Astrocyte of the cerebellum (primary cell): ENCODE measurements at regions not wholly inside any gene's neighbourhood (a gene's known extent, or its start where the extent isn't known, plus 50 kb on each side); places are given as distances from the start of the nearest gene placed in this dataset.

Experiments used
- DNase-seq: peaks from one replicate; pipeline ENCODE4 v3.0.0-alpha.2; 2011; ENCODE audit warnings: low read depth
- H3K4me3 ChIP-seq: 2 replicates; pipeline ENCODE4 v1.5.1; 2011; ENCODE audit warnings: mild to moderate bottlenecking, low read depth, low read length, moderate library complexity
- in situ Hi-C: cut with HindIII; loops from 2 replicates; pipeline ENCODE4 v1.10.0; 2017; ENCODE audit warnings: low sequenced_read_pairs
- TF ChIP-seq, protein P1 (sequence below): IDR thresholded peaks from 2 replicates; pipeline ENCODE4 v1.5.1; 2012; ENCODE audit warnings: low read length, low read depth, moderate library complexity, mild to moderate bottlenecking; ENCODE audit errors: missing control alignments

DNA sequence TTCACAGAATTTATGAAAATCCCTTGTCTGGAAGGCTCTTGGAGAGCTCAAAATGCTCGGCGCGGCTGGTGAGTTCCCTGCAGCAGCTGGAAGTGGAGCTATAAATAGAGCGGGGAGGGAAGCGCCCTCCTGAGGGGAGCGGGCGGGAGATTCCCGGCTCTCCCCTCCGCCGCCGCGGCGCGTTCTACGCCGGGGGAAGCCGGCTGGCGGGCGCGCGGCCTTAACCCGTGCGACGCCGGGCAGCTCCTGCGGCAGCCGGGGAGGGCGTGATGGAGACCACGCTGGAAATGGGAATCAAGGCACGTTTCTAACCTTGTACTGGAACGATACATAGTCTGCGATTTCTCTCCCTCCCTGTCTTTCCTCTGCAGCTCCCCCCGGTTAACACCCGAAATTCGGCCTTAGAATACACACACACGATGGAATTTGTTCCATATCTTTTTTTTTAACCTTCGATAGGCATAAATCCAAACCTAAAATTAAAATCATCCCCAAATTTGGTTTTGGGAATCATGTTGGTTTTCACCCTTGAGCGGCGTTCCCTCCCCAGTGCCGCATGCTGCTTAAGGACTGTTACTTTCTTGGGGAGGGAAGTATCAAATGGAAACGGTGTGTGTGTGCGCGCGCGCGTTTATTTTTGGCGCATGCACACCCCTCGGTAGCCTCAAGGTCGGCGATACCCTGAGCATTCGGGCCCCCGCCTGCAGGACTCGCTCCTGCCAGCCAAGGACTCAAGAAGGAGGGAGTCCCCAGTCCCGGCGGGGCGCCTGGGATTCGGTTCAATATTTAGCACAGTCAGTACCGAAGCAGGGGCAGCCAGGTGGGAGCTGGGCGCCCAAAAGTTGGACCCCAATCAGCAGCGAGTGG, 306.3 kb upstream of the KCNN2 start:
- TF ChIP-seq, protein P1, sequence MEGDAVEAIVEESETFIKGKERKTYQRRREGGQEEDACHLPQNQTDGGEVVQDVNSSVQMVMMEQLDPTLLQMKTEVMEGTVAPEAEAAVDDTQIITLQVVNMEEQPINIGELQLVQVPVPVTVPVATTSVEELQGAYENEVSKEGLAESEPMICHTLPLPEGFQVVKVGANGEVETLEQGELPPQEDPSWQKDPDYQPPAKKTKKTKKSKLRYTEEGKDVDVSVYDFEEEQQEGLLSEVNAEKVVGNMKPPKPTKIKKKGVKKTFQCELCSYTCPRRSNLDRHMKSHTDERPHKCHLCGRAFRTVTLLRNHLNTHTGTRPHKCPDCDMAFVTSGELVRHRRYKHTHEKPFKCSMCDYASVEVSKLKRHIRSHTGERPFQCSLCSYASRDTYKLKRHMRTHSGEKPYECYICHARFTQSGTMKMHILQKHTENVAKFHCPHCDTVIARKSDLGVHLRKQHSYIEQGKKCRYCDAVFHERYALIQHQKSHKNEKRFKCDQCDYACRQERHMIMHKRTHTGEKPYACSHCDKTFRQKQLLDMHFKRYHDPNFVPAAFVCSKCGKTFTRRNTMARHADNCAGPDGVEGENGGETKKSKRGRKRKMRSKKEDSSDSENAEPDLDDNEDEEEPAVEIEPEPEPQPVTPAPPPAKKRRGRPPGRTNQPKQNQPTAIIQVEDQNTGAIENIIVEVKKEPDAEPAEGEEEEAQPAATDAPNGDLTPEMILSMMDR: no peak
- peak; percentile 26 for DNase-seq
- peak overlapping the region; percentile 42 for H3K4me3 ChIP-seq
- in situ Hi-C loops: no loop called here

- in situ Hi-C loops: no loop called here
- TF ChIP-seq, protein P1: no peak
- DNase-seq: no peak
- H3K4me3 ChIP-seq: peak overlapping the region; percentile 42
Measured at GRCh38 chr5:114056185-114056538, 305.7 kb upstream of the KCNN2 start.

- no peak overlapping the region for H3K4me3 ChIP-seq
- TF ChIP-seq, protein P1: no peak
- no peak for DNase-seq
- in situ Hi-C loops: no loop called here
Measured at GRCh38 chr5:114060866-114061265, 301.0 kb upstream of the KCNN2 start.

GRCh38 chr5:114062932-114063867, 298.7 kb upstream of the KCNN2 start:
- in situ Hi-C loops: no loop called here
- TF ChIP-seq, protein P1: no peak
- H3K4me3 ChIP-seq: no peak overlapping the region
- DNase-seq: no peak

DNA sequence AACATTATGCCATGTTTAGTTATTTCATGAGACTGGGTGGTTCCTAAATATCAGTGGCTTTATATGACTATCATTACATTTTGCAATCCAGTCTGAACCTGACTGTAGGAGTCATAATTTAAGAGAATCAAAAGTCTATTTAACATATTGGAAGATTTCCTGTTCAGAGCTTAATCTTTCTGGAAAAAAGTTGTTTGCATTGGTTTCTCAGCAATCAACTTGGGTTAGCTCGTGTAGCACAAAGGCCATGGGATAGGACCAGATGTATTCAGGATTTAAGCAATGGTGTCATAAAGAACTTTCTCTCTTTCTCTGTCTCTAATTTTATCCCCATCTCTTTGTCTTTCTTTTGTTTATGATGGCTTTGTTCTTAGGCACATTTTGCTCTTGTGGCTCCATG, 296.0 kb upstream of the KCNN2 start:
- in situ Hi-C loops: no loop called here
- H3K4me3 ChIP-seq: no peak overlapping the region
- DNase-seq: no peak
- TF ChIP-seq, protein P1: no peak

- H3K4me3 ChIP-seq: no peak overlapping the region
- DNase-seq: no peak
- TF ChIP-seq, protein P1: no peak
- in situ Hi-C loops: no loop called here
Measured at GRCh38 chr5:114070093-114070722, 291.7 kb upstream of the KCNN2 start.
